B cell (primary cell): ENCODE measurements at regions not wholly inside any gene's neighbourhood (a gene's known extent, or its start where the extent isn't known, plus 50 kb on each side); places are given as distances from the start of the nearest gene placed in this dataset.

ENCODE experiments used
- ATAC-seq: fragments of 200-7000 bp; cut with Tn5 transposase; one replicate; pipeline ENCODE4 v1.10.0; 2021; ENCODE audit warnings: low read depth, mild to moderate bottlenecking, moderate number of reproducible peaks, moderate library complexity
- CTCF ChIA-PET: fragments of 350-600 bp; sonication (Branson Sonifier 250); formaldehyde crosslinking; loops from one replicate; lab custom pipeline; 2021; ENCODE audit warnings: antibody characterized with exemption, inconsistent platforms; lab: Charles Lee
- POLR2A ChIA-PET: fragments of 350-600 bp; sonication (Branson Sonifier 250); formaldehyde crosslinking; loops from one replicate; lab custom pipeline; 2021; ENCODE audit warnings: antibody characterized with exemption; lab: Charles Lee
- DNase-seq: peaks from one replicate; pipeline ENCODE4 v3.0.0; 2013
- H2AFZ ChIP-seq: 2 replicates; pipeline ENCODE4 v1.6.1; 2012; ENCODE audit warnings: mild to moderate bottlenecking, low read depth, low read length; ENCODE audit not compliant: insufficient read depth, poor library complexity, severe bottlenecking
- H3K27ac ChIP-seq, 2 donors: 1 replicate in 1 of 2; 2 replicates in 1 of 2; pipeline ENCODE4 v1.5.1; 2012 to 2013; ENCODE audit warnings: low read length in 2 of 2, mild to moderate bottlenecking in 2 of 2, moderate library complexity in 1 of 2
- H3K27me3 ChIP-seq, 4 experiments: fragments of 200-600 bp in 1 of 4; sonication (generic) in 1 of 4; replicated peaks in 1 of 4; 1 replicate in 2 of 4; 2 replicates in 2 of 4; pipeline versions ENCODE4 v1.6.1 to v1.7.0; 2013 to 2016; ENCODE audit warnings: low read length in 3 of 4, mild to moderate bottlenecking in 2 of 4, mixed read lengths in 1 of 4, moderate library complexity in 1 of 4; ENCODE audit not compliant: insufficient read depth in 4 of 4, control insufficient read depth in 3 of 4; ENCODE audit errors: control extremely low read depth in 1 of 4
- H3K36me3 ChIP-seq, 2 experiments: replicated peaks in 1 of 2; 1 replicate in 1 of 2; 2 replicates in 1 of 2; pipeline versions ENCODE4 v1.6.1 to v1.7.1; 2013; ENCODE audit warnings: low read length in 1 of 2; ENCODE audit not compliant: insufficient read depth in 2 of 2, control insufficient read depth in 1 of 2; ENCODE audit errors: control extremely low read depth in 1 of 2, extremely low read depth in 1 of 2
- H3K4me1 ChIP-seq, 2 donors: fragments of 200-600 bp in 1 of 2; sonication (generic) in 1 of 2; 1 replicate in 1 of 2; 2 replicates in 1 of 2; pipeline versions ENCODE4 v1.5.1 to v1.6.1; 2013 to 2017; ENCODE audit warnings: low read length in 2 of 2; ENCODE audit not compliant: control insufficient read depth in 2 of 2, insufficient read depth in 2 of 2
- H3K4me2 ChIP-seq: replicated peaks from 2 replicates; pipeline ENCODE3; 2012; ENCODE audit warnings: mild to moderate bottlenecking, low read depth, low read length; ENCODE audit not compliant: poor library complexity, severe bottlenecking
- H3K4me3 ChIP-seq, 5 experiments: fragments of 200-600 bp in 1 of 5; sonication (generic) in 1 of 5; 1 replicate in 3 of 5; 2 replicates in 2 of 5; pipeline versions ENCODE4 v1.5.1 to v1.7.0; 2011 to 2016; ENCODE audit warnings: low read length in 4 of 5, mild to moderate bottlenecking in 4 of 5, low read depth in 2 of 5, control low read depth in 1 of 5, moderate library complexity in 1 of 5; ENCODE audit not compliant: insufficient read depth in 1 of 5; ENCODE audit errors: control extremely low read depth in 1 of 5, extremely low read depth in 1 of 5
- H3K79me2 ChIP-seq: fragments of 200-600 bp; sonication (generic); one replicate; pipeline ENCODE4 v1.6.0; 2016; ENCODE audit warnings: low read length; ENCODE audit not compliant: control insufficient read depth, insufficient read depth
- H3K9ac ChIP-seq: fragments of 200-600 bp; sonication (generic); 2 replicates; pipeline ENCODE4 v1.6.1; 2017; ENCODE audit warnings: mild to moderate bottlenecking, low read length, moderate library complexity
- H3K9me3 ChIP-seq, 3 donors: one replicate each; pipeline versions ENCODE4 v1.6.1 to v1.7.1; 2013; ENCODE audit warnings: low read length in 2 of 3; ENCODE audit not compliant: control insufficient read depth in 2 of 3, insufficient read depth in 1 of 3; ENCODE audit errors: control extremely low read depth in 1 of 3
- H4K20me1 ChIP-seq: 2 replicates; pipeline ENCODE4 v1.6.0; 2012; ENCODE audit warnings: mild to moderate bottlenecking, low read length; ENCODE audit not compliant: insufficient read depth, control insufficient read depth, poor library complexity, severe bottlenecking
- H3K27ac Mint-ChIP-seq: one replicate; pipeline ENCODE4 v1.8.0; 2021; ENCODE audit warnings: mixed read lengths
- H3K27me3 Mint-ChIP-seq: one replicate; pipeline ENCODE4 v1.8.0; 2021; ENCODE audit warnings: mixed read lengths
- H3K4me1 Mint-ChIP-seq: one replicate; pipeline ENCODE4 v1.8.0; 2021; ENCODE audit warnings: mixed read lengths
- H3K4me3 Mint-ChIP-seq: one replicate; pipeline ENCODE4 v1.8.0; 2021; ENCODE audit warnings: mixed read lengths
- H3K9me3 Mint-ChIP-seq: one replicate; pipeline ENCODE4 v1.8.0; 2022; ENCODE audit warnings: mixed read lengths; ENCODE audit not compliant: insufficient read depth
- EZH2 ChIP-seq: IDR thresholded peaks from 2 replicates; pipeline ENCODE4 v1.6.1; 2012; ENCODE audit warnings: borderline replicate concordance, low read depth, mild to moderate bottlenecking, moderate library complexity, low read length; ENCODE audit not compliant: insufficient read depth, poor library complexity, severe bottlenecking
- WGBS: methylation state at CpG from one replicate; pipeline ENCODE4 v1.1.5; 2013; ENCODE audit warnings: missing lambda C conversion rate; ENCODE audit not compliant: insufficient coverage; 5-methylcytosine and 5-hydroxymethylcytosine counted together
- intact Hi-C: fragments of 100-400 bp; cut with micrococcal nuclease; formaldehyde crosslinking; loops from one replicate; pipeline ENCODE4 v1.10.0; 2022
- TF ChIP-seq, protein P1 (sequence below): fragments of 200-600 bp; IDR thresholded peaks from one replicate; pipeline ENCODE4 v1.8.0; 2022; ENCODE audit warnings: antibody characterized with exemption, mild to moderate bottlenecking

DNA sequence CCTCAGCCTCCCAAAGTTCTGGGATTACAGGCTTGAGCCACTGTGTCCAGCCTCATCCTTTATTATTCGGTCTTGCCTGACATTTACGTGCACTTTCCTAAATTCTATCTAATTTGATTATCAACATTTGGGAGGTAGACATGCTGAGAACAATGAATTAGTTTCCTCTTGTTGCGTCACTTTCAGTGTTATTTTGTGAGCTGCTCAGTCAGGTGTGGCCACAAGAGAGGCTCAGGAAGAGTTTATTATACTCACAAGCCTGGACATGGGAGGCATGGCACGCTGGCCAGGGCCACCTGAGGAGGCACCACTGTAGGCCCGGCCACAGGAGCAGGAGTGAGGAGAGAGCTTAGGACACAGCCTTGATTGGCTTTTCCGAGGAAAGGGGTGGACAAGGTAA, 59.7 kb upstream of the RBFOX2 start:
- no peak overlapping the region for H3K4me3 Mint-ChIP-seq
- peaks cover 3% of the 10 kb centered on the region for H3K27me3 Mint-ChIP-seq
- POLR2A ChIA-PET: no interaction called here
- Histone ChIP-seq H3K9me3 (no peaks in the 10 kb centered on the region), H3K9ac (no peak overlapping the region), H4K20me1 (no peaks in the 10 kb centered on the region), H3K4me1 (peaks cover 0 to 3% of the 10 kb centered on the region in 2 donors), H2AFZ (no peak overlapping the region), H3K27me3 (no peaks in the 10 kb centered on the region), H3K4me2 (no peak overlapping the region), H3K4me3 (no peak overlapping the region), H3K79me2 (no peaks in the 10 kb centered on the region), H3K27ac (no peak overlapping the region), H3K36me3 (no peaks in the 10 kb centered on the region)
- H3K9me3 Mint-ChIP-seq: no peaks in the 10 kb centered on the region
- intact Hi-C loops: no loop called here
- no peak for ATAC-seq
- TF ChIP-seq EZH2: no peak
- TF ChIP-seq, protein P1, sequence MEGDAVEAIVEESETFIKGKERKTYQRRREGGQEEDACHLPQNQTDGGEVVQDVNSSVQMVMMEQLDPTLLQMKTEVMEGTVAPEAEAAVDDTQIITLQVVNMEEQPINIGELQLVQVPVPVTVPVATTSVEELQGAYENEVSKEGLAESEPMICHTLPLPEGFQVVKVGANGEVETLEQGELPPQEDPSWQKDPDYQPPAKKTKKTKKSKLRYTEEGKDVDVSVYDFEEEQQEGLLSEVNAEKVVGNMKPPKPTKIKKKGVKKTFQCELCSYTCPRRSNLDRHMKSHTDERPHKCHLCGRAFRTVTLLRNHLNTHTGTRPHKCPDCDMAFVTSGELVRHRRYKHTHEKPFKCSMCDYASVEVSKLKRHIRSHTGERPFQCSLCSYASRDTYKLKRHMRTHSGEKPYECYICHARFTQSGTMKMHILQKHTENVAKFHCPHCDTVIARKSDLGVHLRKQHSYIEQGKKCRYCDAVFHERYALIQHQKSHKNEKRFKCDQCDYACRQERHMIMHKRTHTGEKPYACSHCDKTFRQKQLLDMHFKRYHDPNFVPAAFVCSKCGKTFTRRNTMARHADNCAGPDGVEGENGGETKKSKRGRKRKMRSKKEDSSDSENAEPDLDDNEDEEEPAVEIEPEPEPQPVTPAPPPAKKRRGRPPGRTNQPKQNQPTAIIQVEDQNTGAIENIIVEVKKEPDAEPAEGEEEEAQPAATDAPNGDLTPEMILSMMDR: no peak
- 89% methylated on average over 4 of the region's 6 CpGs for WGBS
- CTCF ChIA-PET: no interaction called here
- no peaks in the 10 kb centered on the region for H3K4me1 Mint-ChIP-seq
- no peak for DNase-seq
- peak overlapping the region; percentile 22 for H3K27ac Mint-ChIP-seq

DNA sequence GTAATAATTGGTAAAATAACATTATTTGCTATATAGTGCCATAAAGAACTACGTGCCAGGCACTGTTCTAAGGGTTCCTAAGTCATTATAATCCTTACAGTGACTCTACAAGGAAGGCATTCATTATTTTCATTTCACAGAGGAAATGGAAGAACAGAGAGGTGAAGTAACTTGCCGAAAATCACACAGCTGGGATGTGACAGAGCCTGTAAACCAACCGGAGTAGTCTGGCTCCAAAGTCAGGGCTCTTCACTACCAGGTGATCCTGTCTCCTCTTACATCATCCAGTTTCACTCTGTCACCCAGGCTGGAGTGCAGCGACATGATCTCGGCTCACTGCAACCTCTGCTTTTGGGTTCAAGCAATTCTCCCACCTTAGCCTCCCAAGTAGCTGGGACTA, 59.2 kb upstream of the RBFOX2 start:
- H2AFZ ChIP-seq: no peak overlapping the region
- no peak overlapping the region for H3K27ac ChIP-seq
- DNase-seq (no peak), ATAC-seq (no peak)
- peaks cover 0 to 3% of the 10 kb centered on the region in 2 donors for H3K4me1 ChIP-seq
- no peaks in the 10 kb centered on the region for H3K4me1 Mint-ChIP-seq
- H3K9ac ChIP-seq: no peak overlapping the region
- WGBS: 100% methylated on average over 1 of the region's 5 CpGs
- no peaks in the 10 kb centered on the region for H3K9me3 ChIP-seq
- intact Hi-C loops: no loop called here
- no peaks in the 10 kb centered on the region for H3K36me3 ChIP-seq
- H3K4me3 Mint-ChIP-seq: no peak overlapping the region
- no peak overlapping the region for H3K27ac Mint-ChIP-seq
- no peaks in the 10 kb centered on the region for H3K79me2 ChIP-seq
- H3K9me3 Mint-ChIP-seq: no peaks in the 10 kb centered on the region
- no peak overlapping the region for H3K4me3 ChIP-seq
- POLR2A ChIA-PET: no interaction called here
- TF ChIP-seq, protein P1: no peak
- CTCF ChIA-PET: interaction anchor here (1.2 kb wide), 1 partner anchor 22 kb away, joined by 3 read pairs; no protein-coding TSS in a partner anchor
- no peaks in the 10 kb centered on the region for H4K20me1 ChIP-seq
- H3K4me2 ChIP-seq: no peak overlapping the region
- peaks cover 6% of the 10 kb centered on the region for H3K27me3 Mint-ChIP-seq
- no peaks in the 10 kb centered on the region for H3K27me3 ChIP-seq
